ENCODE measurements at regions not wholly inside any gene's neighbourhood (a gene's known extent, or its start where the extent isn't known, plus 50 kb on each side); places are given as distances from the start of the nearest gene placed in this dataset.

- DNase-seq (ENCODE audit: low spot score) = no peak
- H3K18ac ChIP-seq (ENCODE audit: low read length) = no peak overlapping the region
These were observed 189.6 kb downstream of the MAFB start for GRCh38 chr20:40499391-40499790.

GRCh38 chr20:40497899-40498691 is 190.9 kb downstream of the MAFB start:
- H3K27ac ChIP-seq (replicated peaks; ENCODE audit: low read length) = no peak overlapping the region
- H3K4ac ChIP-seq (ENCODE audit: low read length) = no peak overlapping the region
- H3K79me1 ChIP-seq (ENCODE audit: low read depth, low read length) = no peaks in the 10 kb centered on the region
- no peak overlapping the region for H3K23ac ChIP-seq (ENCODE audit: low read depth, low read length, poor library complexity)
- no peak overlapping the region for H3K18ac ChIP-seq (ENCODE audit: low read length)
- H3K4me2 ChIP-seq (ENCODE audit: insufficient read depth, low read length, poor library complexity, severe bottlenecking) = no peak overlapping the region
- no peak for DNase-seq (ENCODE audit: low spot score)
- H2AFZ ChIP-seq (ENCODE audit: low read length) = no peak overlapping the region
- no peak overlapping the region for H4K8ac ChIP-seq (ENCODE audit: low read depth, low read length)
- H3K9ac ChIP-seq (ENCODE audit: low read depth, low read length, poor library complexity) = no peak overlapping the region
- no peak overlapping the region for H2AK5ac ChIP-seq (ENCODE audit: low read depth, low read length)
- no peaks in the 10 kb centered on the region for H3K36me3 ChIP-seq (replicated peaks in 1 of 2; ENCODE audit: control insufficient read depth in 2 of 2, insufficient read depth in 2 of 2, low read length in 2 of 2)
- no peak overlapping the region for H2BK15ac ChIP-seq (ENCODE audit: low read length)
- H3K14ac ChIP-seq (ENCODE audit: low read length) = no peak overlapping the region
- H2BK12ac ChIP-seq (ENCODE audit: low read length) = no peak overlapping the region
- H3K4me1 ChIP-seq (ENCODE audit: control insufficient read depth in 2 of 2, insufficient read depth in 1 of 2, low read depth in 1 of 2, low read length in 2 of 2) = peaks cover 0 to 5% of the 10 kb centered on the region in 2 donors
- WGBS, 2 donors (ENCODE audit: extremely low coverage in 2 of 2, insufficient read length in 2 of 2, insufficient replicate concordance in 1 of 2) = no CpG with 5 or more reads among the region's 4 CpGs
- H4K91ac ChIP-seq (ENCODE audit: low read depth, low read length, poor library complexity) = no peak overlapping the region
- H3K4me3 ChIP-seq (ENCODE audit: low read length in 2 of 2) = no peak overlapping the region
- H2BK120ac ChIP-seq (ENCODE audit: low read depth, low read length) = no peak overlapping the region
- no peak overlapping the region for H2BK5ac ChIP-seq (ENCODE audit: low read length)
- H3K27me3 ChIP-seq (ENCODE audit: control insufficient read depth in 3 of 3, insufficient read depth in 3 of 3, low read depth in 1 of 3, low read length in 3 of 3) = no peaks in the 10 kb centered on the region
- H3K9me3 ChIP-seq (replicated peaks in 1 of 2; ENCODE audit: control insufficient read depth in 2 of 2, insufficient read depth in 1 of 2, low read depth in 1 of 2, low read length in 2 of 2) = no peaks in the 10 kb centered on the region

More at GRCh38 chr20:40499391-40499790, 189.6 kb downstream of the MAFB start:
- H3K14ac ChIP-seq (ENCODE audit: low read length) = no peak overlapping the region
- peaks cover 0 to 16% of the 10 kb centered on the region in 2 donors for H3K4me1 ChIP-seq (ENCODE audit: control insufficient read depth in 2 of 2, insufficient read depth in 1 of 2, low read depth in 1 of 2, low read length in 2 of 2)
- H3K4ac ChIP-seq (ENCODE audit: low read length) = no peak overlapping the region
- no peak overlapping the region for H2AK5ac ChIP-seq (ENCODE audit: low read depth, low read length)
- H2AFZ ChIP-seq (ENCODE audit: low read length) = no peak overlapping the region
- H3K27ac ChIP-seq (replicated peaks; ENCODE audit: low read length) = no peak overlapping the region
- WGBS, 2 donors (ENCODE audit: extremely low coverage in 2 of 2, insufficient read length in 2 of 2, insufficient replicate concordance in 1 of 2) = no CpG with 5 or more reads among the region's 2 CpGs
- H3K23ac ChIP-seq (ENCODE audit: low read depth, low read length, poor library complexity) = no peak overlapping the region
- H4K8ac ChIP-seq (ENCODE audit: low read depth, low read length) = no peak overlapping the region
- H3K27me3 ChIP-seq (ENCODE audit: control insufficient read depth in 3 of 3, insufficient read depth in 3 of 3, low read depth in 1 of 3, low read length in 3 of 3) = peaks cover 0 to 5% (median 0%) of the 10 kb centered on the region in 3 experiments
- no peak overlapping the region for H2BK12ac ChIP-seq (ENCODE audit: low read length)
- H4K91ac ChIP-seq (ENCODE audit: low read depth, low read length, poor library complexity) = no peak overlapping the region
- H2BK120ac ChIP-seq (ENCODE audit: low read depth, low read length) = no peak overlapping the region
- no peaks in the 10 kb centered on the region for H3K9me3 ChIP-seq (replicated peaks in 1 of 2; ENCODE audit: control insufficient read depth in 2 of 2, insufficient read depth in 1 of 2, low read depth in 1 of 2, low read length in 2 of 2)
- no peak overlapping the region for H3K4me3 ChIP-seq (ENCODE audit: low read length in 2 of 2)
- H3K36me3 ChIP-seq (replicated peaks in 1 of 2; ENCODE audit: control insufficient read depth in 2 of 2, insufficient read depth in 2 of 2, low read length in 2 of 2) = no peaks in the 10 kb centered on the region
- no peak overlapping the region for H2BK15ac ChIP-seq (ENCODE audit: low read length)
- H3K79me1 ChIP-seq (ENCODE audit: low read depth, low read length) = no peaks in the 10 kb centered on the region
- no peak overlapping the region for H2BK5ac ChIP-seq (ENCODE audit: low read length)
- no peak overlapping the region for H3K4me2 ChIP-seq (ENCODE audit: insufficient read depth, low read length, poor library complexity, severe bottlenecking)
- no peak overlapping the region for H3K9ac ChIP-seq (ENCODE audit: low read depth, low read length, poor library complexity)

GRCh38 chr20:40495956-40496355 is 193.1 kb downstream of the MAFB start:
- H3K79me1 ChIP-seq (ENCODE audit: low read depth, low read length) = no peaks in the 10 kb centered on the region
- H2AK5ac ChIP-seq (ENCODE audit: low read depth, low read length) = no peak overlapping the region
- H2BK15ac ChIP-seq (ENCODE audit: low read length) = no peak overlapping the region
- no peak overlapping the region for H2BK5ac ChIP-seq (ENCODE audit: low read length)
- H3K4ac ChIP-seq (ENCODE audit: low read length) = no peak overlapping the region
- no peak overlapping the region for H3K4me3 ChIP-seq (ENCODE audit: low read length in 2 of 2)
- H2AFZ ChIP-seq (ENCODE audit: low read length) = no peak overlapping the region
- H3K4me2 ChIP-seq (ENCODE audit: insufficient read depth, low read length, poor library complexity, severe bottlenecking) = no peak overlapping the region
- no peaks in the 10 kb centered on the region for H3K4me1 ChIP-seq (ENCODE audit: control insufficient read depth in 2 of 2, insufficient read depth in 1 of 2, low read depth in 1 of 2, low read length in 2 of 2)
- H2BK120ac ChIP-seq (ENCODE audit: low read depth, low read length) = no peak overlapping the region
- no peak overlapping the region for H4K91ac ChIP-seq (ENCODE audit: low read depth, low read length, poor library complexity)
- DNase-seq (ENCODE audit: low spot score) = no peak
- no peak overlapping the region for H3K9ac ChIP-seq (ENCODE audit: low read depth, low read length, poor library complexity)
- H3K18ac ChIP-seq (ENCODE audit: low read length) = no peak overlapping the region
- no peak overlapping the region for H3K14ac ChIP-seq (ENCODE audit: low read length)
- H3K9me3 ChIP-seq (replicated peaks in 1 of 2; ENCODE audit: control insufficient read depth in 2 of 2, insufficient read depth in 1 of 2, low read depth in 1 of 2, low read length in 2 of 2) = no peaks in the 10 kb centered on the region
- no peaks in the 10 kb centered on the region for H3K27me3 ChIP-seq (ENCODE audit: control insufficient read depth in 3 of 3, insufficient read depth in 3 of 3, low read depth in 1 of 3, low read length in 3 of 3)
- no peak overlapping the region for H3K27ac ChIP-seq (replicated peaks; ENCODE audit: low read length)
- no peak overlapping the region for H3K23ac ChIP-seq (ENCODE audit: low read depth, low read length, poor library complexity)
- no peak overlapping the region for H2BK12ac ChIP-seq (ENCODE audit: low read length)
- WGBS, 2 donors (ENCODE audit: extremely low coverage in 2 of 2, insufficient read length in 2 of 2, insufficient replicate concordance in 1 of 2) = no CpG with 5 or more reads among the region's 4 CpGs
- no peaks in the 10 kb centered on the region for H3K36me3 ChIP-seq (replicated peaks in 1 of 2; ENCODE audit: control insufficient read depth in 2 of 2, insufficient read depth in 2 of 2, low read length in 2 of 2)
- no peak overlapping the region for H4K8ac ChIP-seq (ENCODE audit: low read depth, low read length)

DNA sequence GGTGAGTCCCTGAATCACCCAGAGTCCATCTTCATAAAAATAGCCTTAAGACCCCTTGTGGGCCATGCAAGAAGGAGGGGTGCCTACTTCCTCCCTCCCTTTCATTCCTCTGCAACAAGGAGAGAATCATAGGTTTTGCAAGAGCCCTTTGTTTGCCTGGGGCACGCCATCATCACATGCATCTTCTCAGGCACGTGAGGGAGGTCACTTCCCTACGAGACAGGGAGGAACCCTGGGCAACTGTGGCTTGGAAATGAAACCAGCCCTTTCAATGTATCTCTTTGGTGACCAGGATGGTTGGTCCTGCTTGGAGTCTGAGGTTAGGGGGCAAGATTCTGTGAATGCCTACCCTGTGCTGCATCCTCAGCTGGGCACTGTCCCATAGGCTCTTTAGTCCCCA is 194.8 kb downstream of the MAFB start:
- H3K4me1 ChIP-seq (ENCODE audit: control insufficient read depth in 2 of 2, insufficient read depth in 1 of 2, low read depth in 1 of 2, low read length in 2 of 2) = no peaks in the 10 kb centered on the region
- no peaks in the 10 kb centered on the region for H3K9me3 ChIP-seq (replicated peaks in 1 of 2; ENCODE audit: control insufficient read depth in 2 of 2, insufficient read depth in 1 of 2, low read depth in 1 of 2, low read length in 2 of 2)
- H3K9ac ChIP-seq (ENCODE audit: low read depth, low read length, poor library complexity) = no peak overlapping the region
- no peak overlapping the region for H2BK15ac ChIP-seq (ENCODE audit: low read length)
- H2BK120ac ChIP-seq (ENCODE audit: low read depth, low read length) = no peak overlapping the region
- no peak overlapping the region for H3K4ac ChIP-seq (ENCODE audit: low read length)
- H4K8ac ChIP-seq (ENCODE audit: low read depth, low read length) = no peak overlapping the region
- no peak overlapping the region for H3K14ac ChIP-seq (ENCODE audit: low read length)
- H3K18ac ChIP-seq (ENCODE audit: low read length) = no peak overlapping the region
- no peak overlapping the region for H2AK5ac ChIP-seq (ENCODE audit: low read depth, low read length)
- no peaks in the 10 kb centered on the region for H3K27me3 ChIP-seq (ENCODE audit: control insufficient read depth in 3 of 3, insufficient read depth in 3 of 3, low read depth in 1 of 3, low read length in 3 of 3)
- no peak overlapping the region for H2AFZ ChIP-seq (ENCODE audit: low read length)
- H3K4me3 ChIP-seq (ENCODE audit: low read length in 2 of 2) = no peak overlapping the region
- H3K23ac ChIP-seq (ENCODE audit: low read depth, low read length, poor library complexity) = no peak overlapping the region
- H4K91ac ChIP-seq (ENCODE audit: low read depth, low read length, poor library complexity) = no peak overlapping the region
- no peak overlapping the region for H2BK5ac ChIP-seq (ENCODE audit: low read length)
- no CpG with 5 or more reads among the region's 3 CpGs for WGBS, 2 donors (ENCODE audit: extremely low coverage in 2 of 2, insufficient read length in 2 of 2, insufficient replicate concordance in 1 of 2)
- H2BK12ac ChIP-seq (ENCODE audit: low read length) = no peak overlapping the region
- H3K27ac ChIP-seq (replicated peaks; ENCODE audit: low read length) = no peak overlapping the region
- H3K36me3 ChIP-seq (replicated peaks in 1 of 2; ENCODE audit: control insufficient read depth in 2 of 2, insufficient read depth in 2 of 2, low read length in 2 of 2) = no peaks in the 10 kb centered on the region
- H3K4me2 ChIP-seq (ENCODE audit: insufficient read depth, low read length, poor library complexity, severe bottlenecking) = no peak overlapping the region
- no peaks in the 10 kb centered on the region for H3K79me1 ChIP-seq (ENCODE audit: low read depth, low read length)
- no peak for DNase-seq (ENCODE audit: low spot score)

All from neuronal stem cell (in vitro differentiated cells).